HG03060 (cell line): ENCODE measurements at regions not wholly inside any gene's neighbourhood (a gene's known extent, or its start where the extent isn't known, plus 50 kb on each side); places are given as distances from the start of the nearest gene placed in this dataset.

ENCODE experiments used
- ATAC-seq: cut with Tn5 transposase; IDR thresholded peaks from one replicate; pipeline ENCODE4 v1.9.1; 2021; ENCODE audit warnings: low read depth, moderate number of reproducible peaks; ENCODE audit not compliant: unreplicated experiment

GRCh38 chr2:2859732-2860131, 517.9 kb downstream of the EIPR1 start:
- no peak for ATAC-seq

- no peak for ATAC-seq
Measured at GRCh38 chr2:2859164-2859563, 518.5 kb downstream of the EIPR1 start.

- no peak for ATAC-seq
Measured at GRCh38 chr2:2856723-2857415, 520.7 kb downstream of the EIPR1 start.

DNA sequence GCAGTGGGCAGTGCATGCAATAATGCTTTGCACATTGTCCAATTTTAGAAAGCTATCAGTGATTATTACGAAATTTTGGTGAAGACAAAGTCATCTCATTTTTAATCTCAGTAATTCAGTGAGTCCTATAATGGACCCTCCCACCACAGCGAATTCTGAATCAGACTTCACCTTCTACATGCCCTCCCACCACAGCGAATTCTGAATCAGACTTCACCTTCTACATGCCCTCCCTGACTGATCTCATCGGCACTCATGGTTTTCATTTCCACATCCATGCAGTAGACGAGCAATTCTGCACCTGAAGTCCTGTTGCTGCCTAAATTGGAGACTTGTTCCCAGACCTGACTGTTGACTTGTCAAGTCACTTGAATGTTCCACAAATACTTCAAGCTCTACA, 522.3 kb downstream of the EIPR1 start:
- no peak for ATAC-seq

DNA sequence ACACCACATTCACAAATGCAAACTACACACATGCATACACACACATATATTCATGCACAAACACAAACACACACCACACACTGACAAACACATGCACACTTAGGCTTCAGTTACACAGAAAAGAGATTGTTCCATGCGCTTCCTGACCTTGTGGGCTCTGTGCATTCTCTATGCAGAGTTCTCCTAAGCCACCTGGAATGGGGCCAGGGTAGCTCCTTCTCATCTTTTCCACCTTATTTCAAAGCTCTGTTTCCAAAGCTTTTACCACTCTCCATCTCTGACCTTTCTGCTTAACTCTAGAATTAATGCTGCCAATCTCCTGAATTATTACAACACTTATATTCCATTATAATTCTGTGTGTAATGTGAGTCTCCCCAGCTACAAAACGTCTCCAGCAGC, 522.3 kb upstream of the MYT1L start:
- no peak for ATAC-seq

DNA sequence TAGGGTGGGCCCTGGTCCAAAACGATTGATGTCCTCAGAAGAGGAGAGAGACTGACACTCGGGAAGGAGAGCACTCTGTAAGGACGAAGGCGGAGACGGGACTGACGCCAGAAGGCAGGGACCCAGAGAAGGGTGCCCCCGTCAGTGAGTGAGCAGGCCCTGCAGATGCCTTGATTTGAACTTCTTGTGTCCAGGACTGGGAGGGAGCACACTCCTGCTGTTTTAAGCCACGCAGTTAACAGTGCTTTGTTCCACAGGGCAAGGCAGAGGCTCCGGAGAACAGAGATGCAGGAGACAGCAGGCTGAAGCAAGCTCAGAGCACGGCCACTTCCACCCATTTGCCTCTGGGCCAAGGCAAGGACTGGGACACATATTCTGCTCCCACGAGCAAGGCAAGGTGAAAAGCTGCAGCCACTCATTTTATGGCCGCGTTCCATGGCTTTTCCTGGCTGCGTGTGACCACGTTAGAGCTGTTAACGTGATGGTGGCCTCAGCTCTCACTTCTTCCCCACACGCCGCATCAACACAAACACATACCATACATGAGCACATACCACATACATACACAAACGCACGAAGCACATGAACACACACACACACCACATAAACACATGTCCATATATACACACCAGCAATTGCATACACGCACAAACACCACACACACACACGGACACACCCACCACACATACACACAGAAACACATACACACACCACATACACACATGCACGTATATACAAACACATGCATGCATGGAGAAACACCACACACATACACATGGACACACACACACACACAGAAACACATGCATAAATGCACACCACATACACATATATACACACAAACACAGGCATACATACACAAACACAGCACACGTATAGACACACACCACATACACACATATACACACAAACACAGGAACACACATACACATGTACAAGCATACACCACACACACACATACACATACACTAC, 521.0 kb upstream of the MYT1L start:
- ATAC-seq: no peak

DNA sequence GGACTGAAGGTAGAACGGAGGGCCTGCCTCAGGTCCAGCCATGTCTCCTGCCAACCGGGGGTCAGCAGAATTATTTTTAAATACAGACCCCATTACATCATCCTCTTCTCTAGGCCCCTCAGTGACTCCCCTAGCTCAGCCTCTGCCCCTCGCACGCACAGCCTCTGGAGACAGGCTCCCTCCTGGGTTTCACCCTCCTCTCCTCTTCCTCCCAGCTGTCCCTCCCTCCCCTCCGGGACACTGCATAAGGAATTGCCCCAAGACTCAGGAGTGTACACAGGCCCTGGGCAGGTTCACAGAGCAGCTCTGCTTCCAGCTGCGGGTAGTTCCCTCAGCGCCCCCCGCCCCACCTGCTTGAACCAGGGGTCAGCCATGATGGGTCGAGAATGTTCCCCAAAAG, 520.2 kb upstream of the MYT1L start:
- no peak for ATAC-seq

DNA sequence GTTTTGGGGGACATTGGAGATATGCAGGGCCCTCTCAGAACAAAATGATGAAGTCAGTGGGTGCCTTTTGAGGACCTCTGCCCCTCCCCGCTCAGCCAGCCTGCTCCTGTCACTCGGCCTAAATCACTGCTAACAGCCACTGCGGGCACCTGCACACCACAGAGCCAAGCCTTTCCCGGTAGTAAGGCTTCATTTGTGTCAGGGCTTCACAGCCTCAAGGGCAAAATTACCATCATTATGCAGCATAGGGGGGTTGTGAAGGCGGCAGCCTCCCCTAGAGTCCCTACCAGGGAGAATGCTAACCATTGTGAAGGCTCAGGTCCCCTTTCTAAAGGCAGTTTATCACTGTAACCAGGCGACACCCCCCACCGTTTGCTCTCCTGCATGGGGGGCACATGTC, 519.8 kb upstream of the MYT1L start:
- ATAC-seq: no peak

GRCh38 chr2:2850218-2850755, 519.2 kb upstream of the MYT1L start:
- no peak for ATAC-seq

DNA sequence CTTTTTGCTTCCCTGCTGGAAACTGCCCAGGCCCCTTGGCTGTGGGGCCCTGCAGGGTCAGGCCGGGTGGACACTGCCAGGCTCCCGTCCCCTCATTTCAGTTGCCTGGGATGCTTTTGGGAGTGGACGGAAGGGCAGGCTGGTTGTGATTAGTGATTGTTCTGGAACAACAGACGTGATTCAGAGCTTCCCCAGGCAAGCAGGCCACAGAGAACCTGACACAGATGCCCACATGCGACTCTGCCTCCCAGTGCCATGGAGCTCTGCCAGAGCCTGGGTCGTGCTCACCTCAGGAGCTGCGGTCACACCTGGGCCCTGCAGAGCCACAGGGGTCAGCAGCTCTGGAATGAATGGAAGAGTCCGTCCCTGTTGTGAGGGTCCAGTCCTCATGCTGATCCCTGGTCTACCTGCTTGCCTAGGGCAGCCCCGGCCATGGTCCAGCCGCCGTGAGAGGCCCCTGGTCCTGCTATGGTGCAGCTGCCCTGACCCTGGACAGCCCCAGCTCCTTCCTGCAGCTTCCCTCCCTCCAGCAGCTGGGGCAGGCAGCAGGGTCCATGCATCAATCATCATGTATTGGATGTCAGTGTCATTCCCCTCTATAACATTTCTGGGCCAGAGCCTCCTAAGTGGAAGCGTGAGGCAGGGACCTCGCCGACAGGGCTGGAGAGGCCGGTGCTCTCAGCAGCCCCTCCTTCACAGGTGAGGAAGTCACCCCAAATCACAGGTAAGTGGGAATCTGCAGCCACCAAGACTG, 518.6 kb upstream of the MYT1L start:
- ATAC-seq: no peak

GRCh38 chr2:2848621-2849333, 517.7 kb upstream of the MYT1L start:
- no peak for ATAC-seq

DNA sequence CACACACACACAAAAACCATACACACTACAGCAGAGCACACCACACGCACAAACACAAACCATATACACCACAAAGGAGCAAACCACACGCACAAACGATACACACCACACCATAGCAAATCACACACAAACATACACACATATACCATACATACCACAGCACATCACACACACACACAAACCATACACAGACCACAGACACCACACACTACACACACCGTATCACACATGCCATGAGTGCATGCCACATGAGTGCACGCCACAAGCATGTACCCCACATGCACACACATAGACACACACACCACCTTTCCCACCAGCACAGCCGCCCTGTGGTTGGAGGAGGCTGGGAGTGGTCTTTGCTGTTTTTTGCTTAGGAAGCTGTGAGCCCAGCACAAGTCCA, 517.1 kb upstream of the MYT1L start:
- ATAC-seq: no peak

- no peak for ATAC-seq
Measured at GRCh38 chr2:2847209-2847676, 516.2 kb upstream of the MYT1L start.

DNA sequence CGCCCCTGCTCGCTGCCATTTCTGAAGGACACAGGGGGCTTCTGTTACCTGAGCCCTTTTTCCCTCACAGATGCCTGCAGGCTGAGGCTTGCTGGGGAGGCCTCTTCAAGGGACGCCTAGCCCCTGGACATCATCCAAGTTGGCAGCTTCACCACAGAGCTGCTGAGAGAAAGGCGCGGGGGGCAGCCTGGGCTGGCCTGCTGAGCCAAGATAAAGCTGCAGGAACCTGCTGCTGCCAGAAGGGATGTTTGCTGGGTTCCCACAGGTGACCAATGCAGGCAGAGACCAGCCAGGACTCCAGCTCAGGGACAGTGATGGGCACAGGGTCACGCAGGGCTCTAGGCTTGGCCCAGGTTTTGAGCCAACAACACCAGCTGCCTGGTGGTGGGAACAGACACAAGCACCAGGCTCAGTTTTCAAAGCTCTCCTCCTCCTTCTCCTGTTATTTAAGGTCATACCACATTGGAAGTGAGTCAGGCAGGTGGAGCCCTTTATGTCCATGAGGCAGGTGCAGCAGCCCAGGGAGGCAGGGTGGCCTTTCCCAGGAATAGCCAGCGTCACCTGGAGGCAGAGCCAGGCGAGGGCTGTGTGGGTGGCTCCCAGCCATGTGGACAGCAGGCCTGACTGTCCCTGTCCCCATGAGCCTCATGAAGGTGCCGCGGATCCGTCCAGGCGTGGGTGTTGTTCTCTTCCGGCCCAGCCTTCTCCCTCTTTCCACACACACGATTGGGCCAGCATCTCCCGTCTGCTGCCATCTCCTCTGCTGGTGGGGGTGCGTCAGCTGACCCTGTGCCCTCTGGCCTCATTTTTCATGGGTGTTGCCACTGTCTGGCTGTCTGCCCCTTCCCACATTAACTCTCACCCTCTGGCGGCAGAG, 515.5 kb upstream of the MYT1L start:
- no peak for ATAC-seq

- no peak for ATAC-seq
Measured at GRCh38 chr2:2845806-2846315, 514.8 kb upstream of the MYT1L start.

GRCh38 chr2:2845267-2845666, 514.2 kb upstream of the MYT1L start:
- ATAC-seq: no peak

GRCh38 chr2:2843969-2844548, 513.0 kb upstream of the MYT1L start:
- ATAC-seq: no peak

DNA sequence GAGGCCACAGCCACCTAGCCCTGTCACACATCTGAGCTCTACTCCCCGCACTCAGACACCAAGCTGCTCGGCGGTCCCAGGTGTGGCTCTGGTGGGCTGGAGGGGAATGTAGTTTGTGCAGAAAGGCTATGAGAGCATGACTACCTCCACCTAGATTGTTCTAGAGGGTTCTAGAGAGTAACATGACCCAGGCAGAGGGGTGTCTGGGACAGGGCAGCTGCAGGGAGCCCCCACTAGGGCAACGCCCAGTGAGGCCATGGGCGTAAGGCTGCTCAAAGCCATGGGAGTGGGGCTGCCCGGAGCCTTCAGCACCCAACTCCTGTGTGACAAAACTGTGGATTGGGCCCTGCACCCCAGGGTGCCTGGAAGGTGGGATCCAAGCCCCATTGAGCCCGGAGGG, 511.4 kb upstream of the MYT1L start:
- no peak for ATAC-seq
